GM12891 (cell line): ENCODE measurements at regions not wholly inside any gene's neighbourhood (a gene's known extent, or its start where the extent isn't known, plus 50 kb on each side); places are given as distances from the start of the nearest gene placed in this dataset.

Experiments
- PAX5 ChIP-seq: IDR thresholded peaks from 2 replicates; pipeline ENCODE4 v1.6.1; 2011; ENCODE audit warnings: low read length, moderate library complexity, mild to moderate bottlenecking; ENCODE audit not compliant: insufficient read depth, severe bottlenecking
- POLR2A ChIP-seq: IDR thresholded peaks from 2 replicates; pipeline ENCODE4 v1.6.1; 2011; ENCODE audit warnings: low read depth, low read length, control low read depth
- POLR2AphosphoS5 ChIP-seq: IDR thresholded peaks from 2 replicates; pipeline ENCODE4 v1.6.1; 2011; ENCODE audit warnings: low read depth, low read length, control low read depth

- no peak for TF ChIP-seq PAX5
- no peak for TF ChIP-seq POLR2A
- no peak for TF ChIP-seq POLR2AphosphoS5
Measured at GRCh38 chr5:111942201-111942600, 185.2 kb upstream of the NREP start.
